ENCODE measurements at regions not wholly inside any gene's neighbourhood (a gene's known extent, or its start where the extent isn't known, plus 50 kb on each side); places are given as distances from the start of the nearest gene placed in this dataset.
"Not testable (repeated sequence)": the region's sequence is repeated elsewhere in the genome, so short reads cannot be mapped to it uniquely, and the experiment has no call there.

- DNase-seq, result no peak
Observed at GRCh38 chr6:4224067-4224978, 88.9 kb upstream of the ECI2 start.

GRCh38 chr6:4220558-4220957, 85.2 kb upstream of the ECI2 start:
- no peak for DNase-seq

- DNase-seq, result not testable (repeated sequence)
Observed at GRCh38 chr6:4218619-4219317, 83.4 kb upstream of the ECI2 start.

- no peak for DNase-seq
Observed at GRCh38 chr6:4212588-4212987, 77.2 kb upstream of the ECI2 start.

- DNase-seq, result peak; percentile 43 to 59
Observed at GRCh38 chr6:4210629-4211419, 75.4 kb upstream of the ECI2 start.

- no peak for DNase-seq
Observed at GRCh38 chr6:4209196-4209595, 73.8 kb upstream of the ECI2 start.

- no peak for DNase-seq
Observed at GRCh38 chr6:4208158-4208557, 72.8 kb upstream of the ECI2 start.

GRCh38 chr6:4203642-4204417, 68.5 kb upstream of the ECI2 start:
- DNase-seq, result not testable (repeated sequence)

- no peak for DNase-seq
Observed at GRCh38 chr6:4192627-4193026, 57.3 kb upstream of the ECI2 start.

GRCh38 chr6:4192173-4192572, 56.8 kb upstream of the ECI2 start:
- no peak for DNase-seq

- DNase-seq, result no peak
Observed at GRCh38 chr6:4191271-4191721, 55.9 kb upstream of the ECI2 start.

- no peak for DNase-seq
Observed at GRCh38 chr6:4189249-4189648, 53.9 kb upstream of the ECI2 start.

GRCh38 chr6:4188801-4189200, 53.4 kb upstream of the ECI2 start:
- no peak for DNase-seq

GRCh38 chr6:4187480-4187879, 52.1 kb upstream of the ECI2 start:
- no peak for DNase-seq

GRCh38 chr6:4186385-4186784, 51.0 kb upstream of the ECI2 start:
- DNase-seq, result no peak

- no peak for DNase-seq
Observed at GRCh38 chr6:4185846-4186245, 50.5 kb upstream of the ECI2 start.

- no peak for DNase-seq
Observed at GRCh38 chr6:4185419-4185818, 50.0 kb upstream of the ECI2 start.
